ENCODE measurements at regions not wholly inside any gene's neighbourhood (a gene's known extent, or its start where the extent isn't known, plus 50 kb on each side); places are given as distances from the start of the nearest gene placed in this dataset.

GRCh38 chr11:11170352-11171084 is 182.5 kb downstream of the CSNK2A3 start:
- Histone ChIP-seq H3K27ac (peak overlapping the region in 1 of 12 donors; percentile 80), H3K4me3 (no peak overlapping the region), H3K36me3 (no peaks in the 10 kb centered on the region), H3K4me1 (peaks cover 0 to 16% (median 10%) of the 10 kb centered on the region in 12 donors), H3K9me3 (no peaks in the 10 kb centered on the region), H3K27me3 (no peaks in the 10 kb centered on the region)
- TF ChIP-seq CTCF (IDR thresholded peaks at IDR 0.05) = no peak
- intact Hi-C loops (cut with DNase I) = no loop called here
- no peak for ATAC-seq
- no peak for DNase-seq
- 84 to 94% (median 92%) methylated on average over 2 of the region's 2 CpGs for WGBS, 4 donors

GRCh38 chr11:11169715-11170351 is 183.2 kb downstream of the CSNK2A3 start:
- H3K9me3 ChIP-seq = no peaks in the 10 kb centered on the region
- ATAC-seq (no peak), DNase-seq (no peak)
- H3K4me3 ChIP-seq = no peak overlapping the region
- no peaks in the 10 kb centered on the region for H3K36me3 ChIP-seq
- no peak overlapping the region for H3K27ac ChIP-seq
- intact Hi-C loops (cut with DNase I) = no loop called here
- WGBS, 4 donors = 82 to 98% (median 96%) methylated on average over 4 of the region's 4 CpGs
- H3K4me1 ChIP-seq = peaks cover 0 to 16% (median 10%) of the 10 kb centered on the region in 12 donors
- TF ChIP-seq POLR2A (IDR thresholded peaks at IDR 0.05) = no peak
- TF ChIP-seq CTCF (IDR thresholded peaks at IDR 0.05) = no peak
- H3K27me3 ChIP-seq = no peaks in the 10 kb centered on the region

GRCh38 chr11:11167806-11168205 is 185.2 kb downstream of the CSNK2A3 start:
- TF ChIP-seq POLR2A (IDR thresholded peaks at IDR 0.05) (no peak), CTCF (IDR thresholded peaks at IDR 0.05) (no peak)
- 29 to 51% (median 37%) methylated on average over 3 of the region's 3 CpGs for WGBS, 4 donors
- DNase-seq (no peak), ATAC-seq (no peak)
- Histone ChIP-seq H3K4me3 (no peak overlapping the region), H3K4me1 (peaks cover 0 to 20% (median 10%) of the 10 kb centered on the region in 12 donors), H3K9me3 (no peaks in the 10 kb centered on the region), H3K27me3 (no peaks in the 10 kb centered on the region), H3K27ac (peak overlapping the region in 1 of 12 donors; percentile 18), H3K36me3 (no peaks in the 10 kb centered on the region)
- intact Hi-C loops (cut with DNase I) = no loop called here

GRCh38 chr11:11164334-11164690 is 188.7 kb downstream of the CSNK2A3 start:
- peak overlapping the region in 1 of 12 donors; percentile 19 for H3K27ac ChIP-seq
- peaks cover 0 to 5% (median 0%) of the 10 kb centered on the region in 12 donors for H3K4me1 ChIP-seq
- no peak overlapping the region for H3K4me3 ChIP-seq
- H3K36me3 ChIP-seq = no peaks in the 10 kb centered on the region
- no peak for ATAC-seq
- TF ChIP-seq CTCF (IDR thresholded peaks at IDR 0.05) (no peak), POLR2A (IDR thresholded peaks at IDR 0.05) (no peak)
- peaks cover 0 to 8% (median 0%) of the 10 kb centered on the region in 12 donors for H3K9me3 ChIP-seq
- DNase-seq = no peak
- WGBS, 4 donors = 96 to 100% (median 99%) methylated on average over 1 of the region's 1 CpG
- intact Hi-C loops (cut with DNase I) = no loop called here
- H3K27me3 ChIP-seq = no peaks in the 10 kb centered on the region
